SU-DHL-6 (cell line): ENCODE measurements at regions not wholly inside any gene's neighbourhood (a gene's known extent, or its start where the extent isn't known, plus 50 kb on each side); places are given as distances from the start of the nearest gene placed in this dataset.

ENCODE experiments used
- H2AFZ ChIP-seq: fragments of 200-600 bp; sonication (generic); 2 replicates; pipeline ENCODE4 v1.6.1; 2014; ENCODE audit warnings: low read depth, mild to moderate bottlenecking, moderate library complexity, mixed read lengths, antibody characterized with exemption, low read length; ENCODE audit not compliant: severe bottlenecking
- H3F3A ChIP-seq: fragments of 200-600 bp; shearing (Covaris generic); 2 replicates; pipeline ENCODE4 v1.6.0; 2016; ENCODE audit warnings: antibody characterized with exemption, mild to moderate bottlenecking; ENCODE audit not compliant: insufficient read depth
- H3K27ac ChIP-seq: fragments of 200-600 bp; sonication (generic); 2 replicates; pipeline ENCODE4 v1.5.1; 2016; ENCODE audit warnings: low read depth, mild to moderate bottlenecking, low read length, moderate library complexity, mixed read lengths
- H3K27me3 ChIP-seq: fragments of 200-600 bp; sonication (generic), shearing (Covaris generic); 2 replicates; pipeline ENCODE4 v1.6.0; 2014; ENCODE audit warnings: mild to moderate bottlenecking, low read length
- H3K36me3 ChIP-seq: fragments of 200-600 bp; sonication (generic); 2 replicates; pipeline ENCODE4 v1.6.1; 2014; ENCODE audit warnings: mild to moderate bottlenecking, low read length, mixed read lengths
- H3K4me2 ChIP-seq: fragments of 300-600, 200-600 bp; shearing (Covaris generic), sonication (generic); 2 replicates; pipeline ENCODE4 v1.6.0; 2014; ENCODE audit warnings: low read length, low read depth, mild to moderate bottlenecking; ENCODE audit not compliant: poor library complexity, severe bottlenecking
- H3K4me3 ChIP-seq: fragments of 200-600 bp; sonication (generic); 2 replicates; pipeline ENCODE4 v1.5.1; 2014; ENCODE audit warnings: antibody characterized with exemption, low read length, mild to moderate bottlenecking, mixed read lengths; ENCODE audit not compliant: insufficient read depth, poor library complexity, severe bottlenecking
- H3K79me2 ChIP-seq: fragments of 200-600 bp; sonication (generic); 2 replicates; pipeline ENCODE4 v1.6.1; 2014; ENCODE audit warnings: mild to moderate bottlenecking, low read length, moderate library complexity; ENCODE audit not compliant: insufficient read depth
- H3K9ac ChIP-seq: fragments of 200-600 bp; sonication (generic); 2 replicates; pipeline ENCODE4 v1.7.0; 2014; ENCODE audit warnings: mild to moderate bottlenecking, low read length
- H3K9me2 ChIP-seq: fragments of 200-600 bp; sonication (generic); replicated peaks from 2 replicates; pipeline ENCODE4 v1.6.1; 2014; ENCODE audit warnings: low read length; ENCODE audit not compliant: insufficient read depth
- H3K9me3 ChIP-seq: fragments of 200-600 bp; sonication (generic); 2 replicates; pipeline ENCODE4 v1.6.1; 2014; ENCODE audit warnings: low read length, mixed read lengths; ENCODE audit not compliant: insufficient read depth
- H4K20me1 ChIP-seq: fragments of 200-600 bp; sonication (generic); 2 replicates; pipeline ENCODE4 v1.6.1; 2014; ENCODE audit warnings: low read depth, mild to moderate bottlenecking, antibody characterized with exemption, low read length, moderate library complexity, mixed read lengths
- EZH2phosphoT487 ChIP-seq: fragments of 200-600 bp; sonication (generic), shearing (Covaris generic); conservative IDR thresholded peaks from 2 replicates; pipeline ENCODE4 v1.6.1; 2018; ENCODE audit warnings: mild to moderate bottlenecking, antibody characterized with exemption, low read length, moderate library complexity, mixed read lengths
- TF ChIP-seq, protein P1 (sequence below): fragments of 200-600 bp; sonication (generic); IDR thresholded peaks from one replicate; pipeline ENCODE4 v1.5.1; 2017; ENCODE audit warnings: antibody characterized with exemption, mild to moderate bottlenecking, low read length, moderate library complexity; ENCODE audit not compliant: insufficient read depth, poor library complexity, severe bottlenecking

DNA sequence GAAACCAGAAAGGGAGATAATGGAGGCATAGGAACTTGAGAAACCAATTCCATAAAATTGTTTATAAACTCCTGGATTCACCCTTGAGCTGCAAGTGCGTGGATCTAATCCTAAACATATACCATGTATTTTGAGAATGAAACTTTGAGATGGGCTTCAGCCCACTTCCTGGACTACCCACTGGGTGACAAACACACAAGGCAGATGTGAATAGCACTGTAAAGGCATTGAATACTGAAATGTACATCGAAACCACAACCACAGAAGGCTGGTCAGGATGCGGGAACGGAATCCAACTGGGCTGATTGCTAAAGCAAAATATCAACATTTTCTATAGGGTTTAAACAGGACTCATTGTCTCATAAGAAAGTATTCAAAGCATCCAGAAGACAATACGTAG lies 228.5 kb upstream of the ZEB2 start:
- TF ChIP-seq EZH2phosphoT487: no peak
- TF ChIP-seq, protein P1, sequence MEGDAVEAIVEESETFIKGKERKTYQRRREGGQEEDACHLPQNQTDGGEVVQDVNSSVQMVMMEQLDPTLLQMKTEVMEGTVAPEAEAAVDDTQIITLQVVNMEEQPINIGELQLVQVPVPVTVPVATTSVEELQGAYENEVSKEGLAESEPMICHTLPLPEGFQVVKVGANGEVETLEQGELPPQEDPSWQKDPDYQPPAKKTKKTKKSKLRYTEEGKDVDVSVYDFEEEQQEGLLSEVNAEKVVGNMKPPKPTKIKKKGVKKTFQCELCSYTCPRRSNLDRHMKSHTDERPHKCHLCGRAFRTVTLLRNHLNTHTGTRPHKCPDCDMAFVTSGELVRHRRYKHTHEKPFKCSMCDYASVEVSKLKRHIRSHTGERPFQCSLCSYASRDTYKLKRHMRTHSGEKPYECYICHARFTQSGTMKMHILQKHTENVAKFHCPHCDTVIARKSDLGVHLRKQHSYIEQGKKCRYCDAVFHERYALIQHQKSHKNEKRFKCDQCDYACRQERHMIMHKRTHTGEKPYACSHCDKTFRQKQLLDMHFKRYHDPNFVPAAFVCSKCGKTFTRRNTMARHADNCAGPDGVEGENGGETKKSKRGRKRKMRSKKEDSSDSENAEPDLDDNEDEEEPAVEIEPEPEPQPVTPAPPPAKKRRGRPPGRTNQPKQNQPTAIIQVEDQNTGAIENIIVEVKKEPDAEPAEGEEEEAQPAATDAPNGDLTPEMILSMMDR: no peak
- H3K79me2 ChIP-seq: no peaks in the 10 kb centered on the region
- no peak overlapping the region for H3K9ac ChIP-seq
- no peak overlapping the region for H3K27ac ChIP-seq
- H3K9me2 ChIP-seq: no peaks in the 10 kb centered on the region
- H4K20me1 ChIP-seq: no peaks in the 10 kb centered on the region
- no peak overlapping the region for H2AFZ ChIP-seq
- H3K4me2 ChIP-seq: no peak overlapping the region
- H3F3A ChIP-seq: no peaks in the 10 kb centered on the region
- H3K27me3 ChIP-seq: no peaks in the 10 kb centered on the region
- no peak overlapping the region for H3K4me3 ChIP-seq
- no peaks in the 10 kb centered on the region for H3K9me3 ChIP-seq
- H3K36me3 ChIP-seq: no peaks in the 10 kb centered on the region

DNA sequence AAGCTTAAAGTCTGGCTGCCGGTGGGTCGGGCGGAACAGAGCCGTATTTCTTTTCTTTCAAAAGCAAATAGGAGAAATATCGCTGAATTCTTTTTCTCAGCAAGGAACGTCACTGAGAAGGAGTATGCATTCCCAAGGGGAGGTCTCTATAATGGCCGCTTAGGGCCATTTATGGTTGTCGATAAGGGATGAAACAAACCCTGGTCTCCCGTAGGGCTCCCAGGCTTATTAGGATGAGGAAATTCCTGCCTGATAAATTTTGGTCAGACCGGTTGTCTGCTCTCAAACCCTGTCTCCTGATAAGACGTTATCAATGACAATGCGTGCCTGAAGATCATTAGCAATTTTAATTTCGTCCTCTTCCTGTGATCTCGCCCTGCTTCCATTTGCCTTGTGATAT lies 227.7 kb upstream of the ZEB2 start:
- no peak overlapping the region for H2AFZ ChIP-seq
- no peak for TF ChIP-seq EZH2phosphoT487
- TF ChIP-seq, protein P1: no peak
- no peaks in the 10 kb centered on the region for H3F3A ChIP-seq
- H3K9me2 ChIP-seq: no peaks in the 10 kb centered on the region
- H3K4me2 ChIP-seq: no peak overlapping the region
- no peak overlapping the region for H3K4me3 ChIP-seq
- H3K36me3 ChIP-seq: no peaks in the 10 kb centered on the region
- no peaks in the 10 kb centered on the region for H3K9me3 ChIP-seq
- H3K9ac ChIP-seq: no peak overlapping the region
- H3K27me3 ChIP-seq: no peaks in the 10 kb centered on the region
- no peaks in the 10 kb centered on the region for H4K20me1 ChIP-seq
- H3K79me2 ChIP-seq: no peaks in the 10 kb centered on the region
- no peak overlapping the region for H3K27ac ChIP-seq

DNA sequence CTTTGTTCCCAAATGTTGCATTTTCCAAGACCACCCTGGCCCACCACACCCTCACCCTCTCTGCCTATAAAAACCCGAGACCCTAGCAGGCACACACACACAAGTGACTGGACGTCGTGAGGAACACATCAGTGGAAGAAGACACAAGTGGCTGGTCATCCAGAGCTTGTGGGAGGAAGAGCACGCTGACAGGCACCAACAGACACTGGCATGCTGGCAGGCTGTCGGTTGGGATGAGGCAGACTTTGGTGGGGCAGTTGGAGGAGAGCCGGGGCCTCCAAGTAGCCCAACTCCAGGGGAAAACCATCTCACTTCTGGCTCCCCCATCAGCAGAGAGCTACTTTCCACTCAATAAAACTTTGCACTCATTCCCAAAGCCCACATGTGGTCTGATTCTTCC lies 225.5 kb upstream of the ZEB2 start:
- Histone ChIP-seq H3K9me2 (no peaks in the 10 kb centered on the region), H3K27ac (no peak overlapping the region), H4K20me1 (no peaks in the 10 kb centered on the region), H3K4me3 (no peak overlapping the region), H3K27me3 (no peaks in the 10 kb centered on the region), H3K4me2 (no peak overlapping the region), H3K79me2 (no peaks in the 10 kb centered on the region), H3F3A (no peaks in the 10 kb centered on the region), H3K9ac (no peak overlapping the region), H3K36me3 (no peaks in the 10 kb centered on the region), H3K9me3 (no peaks in the 10 kb centered on the region), H2AFZ (no peak overlapping the region)
- TF ChIP-seq, protein P1: no peak
- no peak for TF ChIP-seq EZH2phosphoT487

DNA sequence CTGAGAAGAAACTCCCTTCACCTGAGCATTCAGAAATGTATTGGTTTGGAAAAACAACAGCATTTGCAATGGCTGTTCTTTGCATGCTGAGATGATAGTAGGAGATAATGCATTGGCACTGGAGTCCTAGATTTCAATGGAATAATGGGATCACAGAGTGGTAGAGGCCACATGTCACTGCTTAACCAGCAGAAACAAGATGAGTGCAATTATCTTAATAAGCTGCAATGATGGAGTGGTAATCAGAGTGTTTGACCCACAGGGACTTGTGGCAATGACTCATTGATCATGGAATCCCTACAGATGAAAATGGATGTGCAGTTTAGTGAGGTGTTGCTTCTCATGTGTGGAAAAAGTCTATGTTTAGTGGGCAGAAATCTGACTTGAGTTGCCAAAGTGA lies 218.8 kb upstream of the ZEB2 start:
- TF ChIP-seq, protein P1: no peak
- TF ChIP-seq EZH2phosphoT487: no peak
- Histone ChIP-seq H3K27ac (no peak overlapping the region), H3K4me3 (no peak overlapping the region), H3K9me2 (no peaks in the 10 kb centered on the region), H3K9me3 (no peaks in the 10 kb centered on the region), H3K79me2 (no peaks in the 10 kb centered on the region), H3K27me3 (no peaks in the 10 kb centered on the region), H3F3A (no peaks in the 10 kb centered on the region), H3K4me2 (no peak overlapping the region), H4K20me1 (no peaks in the 10 kb centered on the region), H2AFZ (no peak overlapping the region), H3K36me3 (no peaks in the 10 kb centered on the region), H3K9ac (no peak overlapping the region)
